ENCODE measurements at regions not wholly inside any gene's neighbourhood (a gene's known extent, or its start where the extent isn't known, plus 50 kb on each side); places are given as distances from the start of the nearest gene placed in this dataset.

- DNase-seq (ENCODE audit: low read depth in 3 of 3), result no peak
Measured at GRCh38 chr4:14100349-14100748, 472.8 kb upstream of the BOD1L1 start.

GRCh38 chr4:14110407-14110806 is 482.9 kb upstream of the BOD1L1 start:
- no peak for DNase-seq (ENCODE audit: low read depth in 3 of 3)

GRCh38 chr4:14111730-14112181 is 484.2 kb upstream of the BOD1L1 start:
- DNase-seq (ENCODE audit: low read depth in 3 of 3), result no peak

- DNase-seq (ENCODE audit: low read depth in 3 of 3), result no peak
Measured at GRCh38 chr4:14115106-14115505, 487.6 kb upstream of the BOD1L1 start.

DNA sequence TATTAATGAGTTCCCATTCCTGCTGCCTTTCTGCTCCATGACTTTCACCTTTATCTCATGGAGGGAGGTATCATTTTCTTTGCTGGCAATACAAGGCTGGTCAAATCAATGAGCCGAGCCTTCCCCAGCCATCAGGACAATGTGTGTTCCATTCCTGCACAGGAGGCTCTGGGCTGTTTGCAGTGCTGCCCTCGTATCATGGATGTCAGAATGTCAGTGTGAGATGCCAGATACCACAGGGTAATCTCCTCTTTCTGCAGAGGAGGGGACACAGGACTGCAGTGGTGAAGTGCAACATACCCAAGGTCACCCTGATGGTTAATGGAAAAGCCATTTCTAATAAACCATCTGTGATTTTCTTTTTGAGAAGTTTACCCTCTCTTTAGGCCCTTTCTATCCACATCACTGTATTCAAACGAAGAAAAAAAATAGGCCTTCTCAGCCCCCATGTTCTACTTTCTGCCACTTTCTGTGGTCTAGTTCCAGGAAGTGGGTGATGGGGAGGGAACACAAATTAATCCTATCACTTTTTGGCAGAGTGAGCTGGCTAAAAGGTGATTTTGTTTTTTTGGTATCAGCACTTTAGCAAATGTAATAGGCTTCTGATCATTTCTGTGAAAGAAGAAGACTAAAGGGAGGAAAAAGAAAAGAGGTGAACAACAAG is 490.2 kb upstream of the BOD1L1 start:
- no peak for DNase-seq (ENCODE audit: low read depth in 3 of 3)

DNA sequence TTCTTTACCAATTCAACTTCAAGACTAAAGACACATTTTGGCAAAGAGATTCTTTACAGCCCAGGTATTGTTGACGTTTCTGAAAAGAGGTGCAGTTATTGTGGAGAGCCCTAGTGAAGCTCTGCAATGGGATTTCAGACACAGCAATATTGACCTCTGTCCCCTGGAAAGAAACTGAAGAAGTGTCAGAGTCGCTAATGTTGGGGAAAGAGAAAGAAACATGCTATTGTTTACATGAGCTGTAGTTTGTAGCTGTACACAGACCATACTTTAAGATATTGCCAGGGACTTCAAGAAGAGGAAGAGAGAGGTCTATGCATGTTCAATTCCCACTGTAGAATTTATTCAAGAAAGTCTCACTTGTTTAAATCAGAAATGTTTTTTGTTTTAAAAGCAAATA is 497.3 kb upstream of the BOD1L1 start:
- no peak for DNase-seq (ENCODE audit: low read depth in 3 of 3)

DNA sequence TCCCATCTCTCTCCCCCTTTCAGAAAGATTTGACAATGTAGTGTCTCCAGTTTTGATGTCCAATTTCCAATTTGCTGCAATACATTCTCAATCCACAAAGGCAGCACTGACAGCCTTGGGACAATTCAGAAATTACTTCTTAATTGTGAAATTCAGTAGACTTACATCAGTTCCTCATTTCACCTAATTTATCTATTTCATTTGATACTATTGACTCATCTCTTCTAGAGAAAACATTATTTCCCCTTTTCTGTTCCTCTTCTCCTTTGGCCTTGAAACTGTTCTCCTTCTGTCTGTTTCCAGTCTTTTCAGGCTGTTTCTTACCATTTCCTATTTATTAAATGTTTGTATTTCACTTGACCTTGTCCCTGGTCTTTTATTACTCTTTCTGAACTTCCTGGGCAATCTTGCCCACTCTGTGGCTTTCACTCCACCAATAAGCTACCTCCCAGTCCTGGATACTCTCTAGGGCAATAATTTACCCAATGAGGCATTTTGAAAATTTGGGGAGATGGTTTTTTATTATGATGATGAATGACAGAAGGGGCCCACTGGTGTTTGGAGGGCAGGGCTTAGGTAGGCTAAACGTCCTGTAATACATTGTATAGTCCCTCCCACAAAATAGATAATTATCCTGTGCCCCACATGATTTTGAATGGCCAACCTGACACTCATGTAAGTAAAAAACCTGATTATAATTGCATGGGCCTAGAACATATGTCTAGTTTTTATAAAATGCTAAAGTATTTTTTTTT is 498.0 kb upstream of the BOD1L1 start:
- DNase-seq (ENCODE audit: low read depth in 3 of 3), result no peak

- DNase-seq (ENCODE audit: low read depth in 3 of 3), result no peak
Measured at GRCh38 chr4:14130551-14130950, 503.0 kb upstream of the BOD1L1 start.

DNA sequence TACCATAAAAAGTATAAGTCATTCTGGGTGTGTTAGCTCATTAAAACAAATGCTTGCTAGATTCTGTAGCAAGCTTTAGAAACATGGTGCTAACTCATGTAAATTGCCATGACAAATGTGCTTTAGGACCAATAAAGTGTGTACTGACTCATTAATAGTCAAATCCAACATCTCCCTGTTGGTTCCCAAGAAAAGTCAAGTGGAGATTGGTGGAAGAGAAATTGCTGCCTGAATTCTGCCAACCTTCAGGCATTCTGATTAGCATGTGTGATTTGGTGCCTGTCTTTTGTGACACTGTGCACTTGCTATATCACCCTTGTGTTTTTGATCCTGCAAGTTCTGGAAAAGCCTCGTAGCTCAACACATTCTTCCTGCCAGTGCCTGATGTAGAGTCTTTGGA is 503.8 kb upstream of the BOD1L1 start:
- no peak for DNase-seq (ENCODE audit: low read depth in 3 of 3)

GRCh38 chr4:14132301-14132700 is 504.8 kb upstream of the BOD1L1 start:
- no peak for DNase-seq (ENCODE audit: low read depth in 3 of 3)

DNA sequence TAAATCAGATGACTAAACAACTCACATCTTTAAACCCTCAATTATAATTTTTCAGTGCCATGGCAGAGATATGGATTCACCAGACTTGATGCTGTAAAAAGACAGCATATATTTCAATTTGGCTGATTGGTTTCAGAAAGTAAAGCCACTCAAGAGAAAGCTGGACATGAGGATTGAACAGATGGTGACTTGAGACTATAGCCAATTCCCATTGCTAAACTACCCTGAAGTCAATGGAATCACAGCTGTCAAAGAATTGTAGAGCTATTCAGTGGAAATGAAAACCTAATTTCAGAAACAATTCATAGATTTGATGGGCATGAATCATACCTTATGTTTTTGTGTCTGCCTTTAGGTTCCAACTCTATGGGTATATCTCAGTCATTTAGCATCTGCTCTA is 510.6 kb upstream of the BOD1L1 start:
- no peak for DNase-seq (ENCODE audit: low read depth in 3 of 3)

- DNase-seq (ENCODE audit: low read depth in 3 of 3), result no peak
Measured at GRCh38 chr4:14143892-14144291, 516.4 kb upstream of the BOD1L1 start.

- DNase-seq (ENCODE audit: low read depth in 3 of 3), result no peak
Measured at GRCh38 chr4:14149176-14150053, 521.9 kb upstream of the BOD1L1 start.

- no peak for DNase-seq (ENCODE audit: low read depth in 3 of 3)
Measured at GRCh38 chr4:14151101-14151500, 523.6 kb upstream of the BOD1L1 start.

GRCh38 chr4:14152834-14153519 is 525.5 kb upstream of the BOD1L1 start:
- no peak for DNase-seq (ENCODE audit: low read depth in 3 of 3)

- DNase-seq (ENCODE audit: low read depth in 3 of 3), result no peak
Measured at GRCh38 chr4:14155803-14156202, 528.3 kb upstream of the BOD1L1 start.

DNA sequence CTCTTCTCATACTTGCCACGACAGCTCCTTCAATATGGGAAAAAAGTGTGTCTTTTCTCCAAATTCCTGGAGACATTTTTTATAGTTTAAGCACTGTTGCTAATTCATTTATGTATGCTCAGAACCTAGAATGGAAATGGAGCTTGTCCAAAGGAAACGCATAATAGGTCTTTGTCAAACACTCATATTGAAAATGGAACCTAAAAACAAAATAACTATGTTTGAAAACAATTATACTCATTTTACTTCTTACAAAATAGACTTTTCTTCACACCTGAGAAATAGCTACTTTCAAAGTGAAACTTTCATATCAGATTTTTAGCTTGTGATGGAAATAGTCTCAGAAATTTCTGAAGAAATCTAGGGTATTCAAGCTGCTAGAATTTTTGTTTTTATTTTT is 529.7 kb upstream of the BOD1L1 start:
- no peak for DNase-seq (ENCODE audit: low read depth in 3 of 3)

DNA sequence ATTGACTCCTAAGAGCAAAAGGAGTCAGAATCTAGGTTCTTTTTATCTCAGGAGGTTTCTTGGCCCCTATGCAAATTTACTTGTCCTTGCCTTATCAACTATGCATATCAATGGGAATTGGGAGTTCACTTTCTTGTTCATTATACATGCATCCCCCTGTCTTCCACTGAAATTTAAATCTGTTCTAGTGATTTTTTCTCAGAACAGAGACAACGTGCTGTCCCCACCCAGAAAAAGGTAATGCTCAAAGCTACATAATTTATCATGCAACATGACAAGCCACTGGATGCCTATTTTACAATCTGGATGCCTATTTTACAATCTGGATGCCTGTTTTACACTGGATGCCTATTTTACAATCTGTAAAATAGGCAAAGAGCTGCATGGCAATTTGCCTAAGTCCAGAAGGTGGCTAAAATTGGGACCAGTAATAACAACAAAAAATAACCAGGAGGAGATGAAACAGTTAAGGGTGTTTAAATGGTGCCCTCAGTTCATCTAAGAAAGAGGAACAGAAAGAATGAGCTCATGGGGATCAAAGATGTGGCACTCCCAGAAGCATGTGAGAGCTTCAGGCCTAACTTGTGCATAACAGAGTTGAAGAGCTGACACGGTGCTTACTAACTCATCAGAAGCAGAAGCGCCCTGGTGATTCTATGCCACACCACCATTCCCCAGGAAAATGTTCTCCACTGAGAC is 537.8 kb upstream of the BOD1L1 start:
- DNase-seq (ENCODE audit: low read depth in 3 of 3), result no peak

GRCh38 chr4:14167876-14168510 is 540.5 kb upstream of the BOD1L1 start:
- no peak for DNase-seq (ENCODE audit: low read depth in 3 of 3)

DNA sequence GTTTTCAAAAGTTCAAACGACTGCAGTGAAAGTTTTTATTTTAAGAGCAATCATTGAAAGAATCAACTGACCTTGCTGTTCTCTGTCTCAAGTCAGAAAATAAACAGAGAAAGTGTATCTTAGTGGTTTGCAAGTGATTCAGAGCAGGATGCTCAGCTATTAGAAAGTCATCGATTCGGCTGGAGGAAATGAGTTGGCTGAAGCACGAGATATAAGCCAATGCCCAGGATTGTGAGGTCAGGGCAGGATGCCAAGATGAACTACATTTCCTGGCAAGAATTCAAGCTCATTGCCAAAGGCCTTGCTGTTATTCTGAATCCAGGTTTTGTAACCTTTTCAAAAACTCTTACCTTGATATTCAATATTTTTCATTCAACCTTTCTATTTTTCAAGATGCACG is 541.4 kb upstream of the BOD1L1 start:
- no peak for DNase-seq (ENCODE audit: low read depth in 3 of 3)

DNA sequence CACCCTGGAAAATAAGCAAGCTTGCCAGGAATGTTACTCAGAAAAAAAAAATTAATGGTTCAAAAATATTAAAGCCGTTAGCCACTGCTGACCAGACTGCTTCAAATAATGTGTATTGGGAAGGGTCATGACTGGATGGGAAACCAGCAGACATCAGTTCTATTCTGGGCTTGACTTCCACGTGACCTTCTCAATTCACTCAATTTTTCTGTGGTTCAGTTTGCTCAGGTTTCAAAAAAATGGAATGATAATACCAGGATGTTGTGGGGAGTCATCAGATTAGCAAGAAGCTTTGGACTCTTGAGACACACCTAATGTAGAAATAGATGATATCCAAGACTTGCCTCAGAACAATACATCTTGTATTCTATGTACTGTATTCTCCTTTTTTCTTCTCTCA is 541.9 kb upstream of the BOD1L1 start:
- no peak for DNase-seq (ENCODE audit: low read depth in 3 of 3)

Measured in stimulated activated CD4-positive, alpha-beta T cell treated with anti-CD3 and anti-CD28 coated beads, TNF-alpha, amount 100 ng/mL, for 4 hours (primary cell).